ENCODE measurements at regions not wholly inside any gene's neighbourhood (a gene's known extent, or its start where the extent isn't known, plus 50 kb on each side); places are given as distances from the start of the nearest gene placed in this dataset.

GRCh38 chr6:133773776-133774175 is 115.1 kb upstream of the TCF21 start:
- Histone ChIP-seq H3K27ac (ENCODE audit: low read depth, low read length) (no peak overlapping the region), H4K91ac (replicated peaks; ENCODE audit: insufficient read length, low read length) (no peak overlapping the region), H3K18ac (ENCODE audit: extremely low read depth, low read length) (no peak overlapping the region), H3K23me2 (ENCODE audit: low read depth, low read length) (no peaks in the 10 kb centered on the region), H2BK20ac (ENCODE audit: low read length) (no peak overlapping the region), H3K4me3 (ENCODE audit: extremely low read depth in 1 of 4, insufficient read depth in 2 of 4, low read depth in 3 of 4, low read length in 4 of 4) (no peak overlapping the region), H2BK12ac (ENCODE audit: low read depth, low read length) (no peak overlapping the region), H3K4ac (replicated peaks; ENCODE audit: insufficient read length, low read depth, low read length) (no peak overlapping the region), H2AK5ac (ENCODE audit: low read depth, low read length) (no peak overlapping the region), H4K20me1 (replicated peaks in 1 of 2; ENCODE audit: control insufficient read depth in 1 of 2, insufficient read depth in 2 of 2, low read length in 2 of 2) (no peaks in the 10 kb centered on the region), H3K27me3 (replicated peaks in 1 of 4; ENCODE audit: control insufficient read depth in 3 of 4, extremely low read depth in 1 of 4, insufficient read depth in 3 of 4, low read length in 3 of 4) (no peaks in the 10 kb centered on the region), H3K9ac (replicated peaks in 1 of 4; ENCODE audit: extremely low read depth in 1 of 4, low read depth in 3 of 4, low read length in 3 of 4) (no peak overlapping the region), H3K14ac (ENCODE audit: insufficient read length) (no peak overlapping the region), H4K5ac (ENCODE audit: insufficient read length, low read depth, low read length) (no peak overlapping the region), H2BK5ac (ENCODE audit: low read depth, low read length) (no peak overlapping the region), H3K79me2 (ENCODE audit: control insufficient read depth in 1 of 2, insufficient read depth in 2 of 2, low read length in 2 of 2) (no peaks in the 10 kb centered on the region), H3K4me1 (replicated peaks in 1 of 4; ENCODE audit: control insufficient read depth in 3 of 4, insufficient read depth in 4 of 4, low read length in 3 of 4) (no peaks in the 10 kb centered on the region), H2BK120ac (replicated peaks; ENCODE audit: low read depth, low read length) (no peak overlapping the region), H3K36me3 (ENCODE audit: control insufficient read depth in 2 of 4, insufficient read depth in 4 of 4, low read length in 3 of 4) (no peaks in the 10 kb centered on the region), H3K4me2 (ENCODE audit: insufficient read depth in 1 of 2, low read depth in 2 of 2, low read length in 2 of 2) (no peak overlapping the region), H4K8ac (ENCODE audit: extremely low read depth, insufficient read depth, low read length) (no peak overlapping the region), H3K79me1 (ENCODE audit: low read depth, low read length) (no peaks in the 10 kb centered on the region), H3K56ac (replicated peaks; ENCODE audit: insufficient read length, low read depth, low read length) (no peak overlapping the region), H2AFZ (ENCODE audit: low read length) (no peak overlapping the region), H2BK15ac (ENCODE audit: low read length) (no peak overlapping the region), H3K23ac (ENCODE audit: insufficient read length) (no peak overlapping the region), H3K9me3 (ENCODE audit: insufficient read depth in 2 of 2, low read depth in 1 of 2, low read length in 1 of 2) (no peaks in the 10 kb centered on the region)
- ChIA-PET POLR2A (ENCODE audit: partially characterized antibody) (no interaction called here), CTCF (ENCODE audit: partially characterized antibody) (no interaction called here)
- DNase-seq (ENCODE audit: low read depth in 1 of 2, low spot score in 2 of 2) (no peak), FAIRE-seq (no peak)
- WGBS, 2 experiments (ENCODE audit: extremely low coverage in 1 of 2, insufficient coverage in 1 of 2, insufficient read length in 1 of 2, insufficient replicate concordance in 2 of 2, low coverage in 1 of 2, low lambda C conversion rate in 2 of 2, missing lambda C conversion rate in 1 of 2): 89% methylated on average over 2 of the region's 2 CpGs; no CpG with 5 or more reads in 1 of the 2 experiments
- TF ChIP-seq FOSL1 (IDR thresholded peaks at IDR 0.05; ENCODE audit: insufficient read depth, low read depth, low read length): no peak
- no peak for TF ChIP-seq SP2 (IDR thresholded peaks at IDR 0.05; ENCODE audit: low read length)
- TF ChIP-seq EP300 (IDR thresholded peaks at IDR 0.05; ENCODE audit: borderline replicate concordance in 1 of 2, low read depth in 2 of 2, low read length in 2 of 2): no peak
- no peak for TF ChIP-seq JUN (IDR thresholded peaks at IDR 0.05; ENCODE audit: low read depth, low read length)
- no peak for TF ChIP-seq RFX5 (IDR thresholded peaks at IDR 0.05; ENCODE audit: borderline replicate concordance, low read depth, low read length)
- TF ChIP-seq RNF2 (IDR thresholded peaks at IDR 0.05; ENCODE audit: borderline replicate concordance, low read depth, low read length, missing control alignments, poor library complexity, severe bottlenecking): no peak
- no peak for TF ChIP-seq RXRA (IDR thresholded peaks at IDR 0.05; ENCODE audit: insufficient read depth, low read depth, low read length)
- no peak for TF ChIP-seq NANOG (IDR thresholded peaks at IDR 0.05; ENCODE audit: insufficient read depth, low read depth, low read length, poor library complexity, severe bottlenecking)
- no peak for TF ChIP-seq BRCA1 (IDR thresholded peaks at IDR 0.05; ENCODE audit: low read depth, low read length)
- TF ChIP-seq CBX5 (IDR thresholded peaks at IDR 0.05; ENCODE audit: low read depth, low read length): no peak
- TF ChIP-seq CHD1 (IDR thresholded peaks at IDR 0.05; ENCODE audit: low read depth, low read length): no peak
- TF ChIP-seq TBP (IDR thresholded peaks at IDR 0.05; ENCODE audit: low read depth, low read length): no peak
- no peak for TF ChIP-seq TAF7 (optimal IDR thresholded peaks at IDR 0.05; ENCODE audit: borderline replicate concordance, low read depth, low read length)
- no peak for TF ChIP-seq JUND (IDR thresholded peaks at IDR 0.05; ENCODE audit: low read length)
- TF ChIP-seq EGR1 (IDR thresholded peaks at IDR 0.05; ENCODE audit: borderline replicate concordance, low read depth, low read length): no peak
- no peak for TF ChIP-seq HDAC6 (IDR thresholded peaks at IDR 0.05; ENCODE audit: low read depth, low read length)

Data from H1 (cell line).